GM21526 (cell line): ENCODE measurements at regions not wholly inside any gene's neighbourhood (a gene's known extent, or its start where the extent isn't known, plus 50 kb on each side); places are given as distances from the start of the nearest gene placed in this dataset.
"Not testable (repeated sequence)": the region's sequence is repeated elsewhere in the genome, so short reads cannot be mapped to it uniquely, and the experiment has no call there.

ENCODE experiments used
- ATAC-seq: cut with Tn5 transposase; IDR thresholded peaks from one replicate; pipeline ENCODE4 v1.9.1; 2021; ENCODE audit warnings: moderate library complexity; ENCODE audit not compliant: unreplicated experiment, low FRiP score

DNA sequence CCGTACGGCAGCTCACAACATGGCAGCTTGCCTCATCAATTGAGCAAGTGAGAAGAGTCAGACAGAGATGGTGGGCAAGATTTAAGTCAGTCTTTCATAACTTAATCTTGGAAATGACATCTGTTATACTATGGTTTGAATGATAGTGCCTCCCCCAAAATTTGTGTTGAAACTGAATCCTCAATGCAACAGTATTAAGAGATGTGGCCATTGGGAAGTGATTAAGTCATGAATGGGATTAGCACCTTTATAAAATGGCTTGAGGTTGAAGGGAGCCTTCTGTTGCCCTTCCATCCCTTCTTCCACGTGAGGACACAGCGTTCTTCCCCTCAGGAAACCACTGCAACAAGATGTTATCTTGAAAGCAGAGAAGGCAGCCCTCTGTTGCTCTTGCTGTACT lies 124.2 kb downstream of the C12orf75 start:
- ATAC-seq: no peak

- no peak for ATAC-seq
Observed at GRCh38 chr12:105455261-105455660, 124.8 kb downstream of the C12orf75 start.

DNA sequence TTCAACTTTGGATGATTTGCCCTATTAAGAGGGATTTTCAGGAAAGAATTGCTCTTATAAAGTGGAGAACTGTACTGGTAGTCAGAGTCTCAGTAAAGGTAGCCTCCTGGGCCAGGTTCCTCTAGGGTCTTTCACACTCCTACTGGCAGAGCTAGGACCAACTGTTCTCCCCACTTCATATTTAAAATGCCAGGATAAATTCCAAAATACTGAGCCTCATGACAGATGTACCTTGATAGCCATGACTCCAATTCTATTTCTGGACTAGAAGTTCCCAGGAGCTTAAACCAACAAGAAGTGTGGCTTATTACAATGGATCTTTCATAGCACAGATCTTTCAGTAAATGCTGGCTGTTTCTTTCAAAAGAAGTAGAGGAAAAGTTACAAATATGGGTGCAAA lies 126.5 kb downstream of the C12orf75 start:
- ATAC-seq: no peak

DNA sequence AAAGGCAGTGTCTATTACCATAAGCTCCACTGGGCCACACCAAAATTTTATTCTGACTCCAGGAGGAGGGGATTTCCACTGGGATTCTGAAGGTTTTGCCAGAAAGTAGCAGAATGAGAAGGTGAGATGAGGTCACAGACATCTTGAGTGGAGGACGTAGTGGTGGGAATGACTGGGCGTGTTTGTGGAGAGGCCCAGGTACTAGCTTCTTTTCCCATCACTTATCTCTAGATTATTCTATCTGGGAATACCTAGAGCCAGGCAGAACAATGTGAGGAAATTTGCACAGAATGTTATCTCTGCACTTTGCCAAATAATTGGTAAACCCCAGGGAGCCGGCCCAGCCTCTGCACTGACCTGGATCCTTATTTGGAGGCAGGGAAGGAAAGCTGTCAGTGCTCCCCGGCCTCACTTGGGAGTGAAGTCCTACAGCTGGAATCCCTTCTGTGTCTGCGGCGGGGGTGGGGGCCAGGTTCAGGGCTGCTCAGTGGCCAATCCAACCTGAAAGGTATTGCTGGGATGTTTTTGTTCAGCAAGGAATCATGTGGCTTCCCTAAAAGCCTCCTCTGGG lies 129.4 kb downstream of the C12orf75 start:
- no peak for ATAC-seq

DNA sequence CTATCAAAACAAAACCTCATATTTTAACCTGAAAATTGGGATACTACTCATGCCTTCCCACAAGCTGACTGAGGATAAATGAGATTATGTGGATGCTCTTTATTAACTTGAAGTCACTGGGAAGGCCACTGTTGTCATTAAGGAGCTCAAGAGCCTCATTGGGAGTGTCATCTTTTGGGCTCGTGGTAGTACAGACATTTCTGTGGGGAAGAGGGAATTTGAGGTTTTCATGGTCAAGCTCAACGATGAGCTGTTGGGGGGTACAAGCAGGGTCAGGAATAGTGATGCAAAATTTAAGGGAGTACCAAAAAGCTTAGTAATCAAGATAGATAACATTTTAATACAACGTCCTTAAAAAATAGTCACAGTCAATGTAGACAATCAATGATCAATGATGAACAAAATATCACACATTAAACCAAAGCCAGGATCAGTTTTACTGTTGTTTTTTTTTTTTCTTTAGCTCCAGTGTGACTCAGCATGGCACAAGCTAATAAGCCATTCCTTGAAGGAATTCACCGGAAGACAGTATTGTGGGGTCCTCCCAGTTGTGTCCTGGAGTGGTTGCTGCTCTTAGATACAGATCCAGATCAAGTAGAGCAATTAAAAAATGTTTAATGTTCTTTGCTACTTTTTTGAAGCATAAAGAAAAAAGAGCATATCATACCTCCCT lies 130.9 kb downstream of the C12orf75 start:
- no peak for ATAC-seq

DNA sequence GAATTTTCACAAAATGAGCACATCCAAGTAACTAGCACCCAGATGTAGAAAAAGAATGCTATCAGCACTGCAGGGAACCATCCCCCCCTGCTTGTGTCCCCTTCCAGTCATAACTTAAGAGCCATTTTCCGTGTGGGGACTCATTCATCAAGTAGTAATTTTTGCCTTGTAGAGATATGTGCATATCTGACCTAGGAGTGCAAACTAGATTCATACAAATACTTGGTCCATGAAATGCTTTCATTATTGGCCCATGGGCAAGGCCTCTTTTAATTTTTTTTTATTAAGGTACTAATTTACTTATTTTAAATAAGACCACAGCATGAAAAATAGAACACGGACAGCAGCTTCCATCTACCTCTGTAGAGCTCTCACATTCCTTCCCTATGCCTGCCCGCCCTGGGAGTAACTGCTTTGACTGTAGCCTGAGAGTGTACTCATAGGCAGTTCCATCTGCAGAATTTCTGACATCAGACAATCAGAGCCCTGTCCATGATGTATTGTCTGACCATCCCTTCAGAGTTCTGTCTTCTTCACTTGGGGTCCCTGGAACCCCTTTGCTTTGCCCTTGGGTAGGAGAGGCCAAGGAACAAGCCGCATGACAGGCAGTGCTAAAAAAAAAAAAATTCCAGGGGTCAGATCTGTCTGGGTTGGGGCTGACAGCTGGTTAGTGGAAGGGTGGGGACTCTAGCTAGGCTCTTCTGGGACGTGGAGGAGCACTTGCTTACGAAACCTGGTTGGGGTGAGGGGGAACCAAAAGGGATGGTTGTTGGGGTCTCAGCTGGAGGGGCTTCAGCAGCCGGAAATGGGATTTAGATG lies 131.7 kb downstream of the C12orf75 start:
- no peak for ATAC-seq

DNA sequence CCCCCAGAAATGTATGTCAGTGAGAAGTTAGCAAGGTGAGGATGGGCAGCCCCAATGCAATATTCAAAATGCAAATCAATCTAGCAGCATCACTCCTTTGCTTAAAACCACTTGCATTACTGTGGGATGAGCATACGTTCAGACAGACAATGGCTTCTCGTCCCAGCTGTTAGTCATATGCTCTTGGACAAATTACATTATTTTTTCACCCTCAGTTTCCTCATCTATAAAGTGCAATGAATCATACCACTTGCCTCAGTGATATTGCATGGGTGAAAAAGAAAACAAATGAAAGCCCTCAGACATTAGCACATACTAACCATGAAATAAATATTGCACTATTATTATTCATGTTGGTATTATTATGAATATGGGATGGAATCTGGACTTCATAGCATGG lies 132.3 kb downstream of the C12orf75 start:
- ATAC-seq: no peak

GRCh38 chr12:105464406-105464805 lies 133.9 kb downstream of the C12orf75 start:
- no peak for ATAC-seq

DNA sequence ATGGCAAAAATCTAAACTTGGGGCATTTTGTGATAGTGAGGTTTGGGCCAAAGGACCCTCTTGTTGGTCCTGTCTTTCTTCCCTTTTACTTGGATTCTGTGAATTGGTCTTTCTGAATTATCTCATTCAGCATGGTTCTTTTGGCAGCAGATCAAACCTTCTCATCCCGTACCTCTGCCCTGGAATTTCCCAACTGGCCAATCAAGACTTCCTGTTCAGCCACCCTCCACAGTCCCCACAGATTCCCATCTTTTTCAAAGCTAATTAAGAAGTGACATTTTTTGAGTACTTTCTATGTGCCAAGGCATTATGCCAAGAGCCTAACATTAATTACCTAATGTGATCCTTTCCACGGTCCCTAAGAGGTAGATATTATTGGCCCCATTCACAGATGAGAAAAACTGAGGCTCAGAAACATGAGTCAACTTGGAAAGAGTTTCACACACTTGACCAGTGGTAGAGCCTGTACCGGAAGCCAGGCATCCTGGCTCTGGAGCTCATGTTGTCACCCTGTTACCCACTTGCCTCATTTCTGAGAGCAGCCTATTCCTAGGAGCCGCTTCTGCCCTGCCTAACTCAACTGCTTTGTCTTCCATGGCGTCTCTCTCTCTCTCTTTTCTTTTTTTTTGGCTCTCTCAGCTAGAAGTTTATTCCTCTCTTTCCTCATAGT lies 135.9 kb downstream of the C12orf75 start:
- ATAC-seq: no peak

GRCh38 chr12:105466901-105467598 lies 136.6 kb downstream of the C12orf75 start:
- no peak for ATAC-seq

- no peak for ATAC-seq
Observed at GRCh38 chr12:105467710-105468366, 137.3 kb downstream of the C12orf75 start.

GRCh38 chr12:105468464-105468863 lies 138.0 kb downstream of the C12orf75 start:
- no peak for ATAC-seq

DNA sequence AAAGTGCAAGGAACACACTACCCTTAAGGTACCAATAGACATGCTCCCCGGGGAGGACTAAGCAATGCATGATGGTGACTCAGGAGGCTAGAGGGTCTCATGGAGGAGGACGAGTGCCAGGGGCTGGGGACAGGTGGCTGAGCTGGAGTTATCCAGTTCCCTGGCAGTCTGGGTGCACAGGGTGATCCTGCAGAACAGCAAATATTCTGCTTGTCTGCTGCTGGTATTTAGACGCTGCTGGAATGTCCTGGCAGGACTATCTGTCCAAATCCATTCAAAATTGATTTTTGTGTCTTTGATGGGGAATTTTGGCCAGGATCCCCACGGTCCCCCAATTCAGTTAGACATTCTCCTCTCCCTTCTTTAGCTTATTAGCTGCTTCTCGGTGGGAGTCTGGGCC lies 138.7 kb downstream of the C12orf75 start:
- ATAC-seq: no peak

DNA sequence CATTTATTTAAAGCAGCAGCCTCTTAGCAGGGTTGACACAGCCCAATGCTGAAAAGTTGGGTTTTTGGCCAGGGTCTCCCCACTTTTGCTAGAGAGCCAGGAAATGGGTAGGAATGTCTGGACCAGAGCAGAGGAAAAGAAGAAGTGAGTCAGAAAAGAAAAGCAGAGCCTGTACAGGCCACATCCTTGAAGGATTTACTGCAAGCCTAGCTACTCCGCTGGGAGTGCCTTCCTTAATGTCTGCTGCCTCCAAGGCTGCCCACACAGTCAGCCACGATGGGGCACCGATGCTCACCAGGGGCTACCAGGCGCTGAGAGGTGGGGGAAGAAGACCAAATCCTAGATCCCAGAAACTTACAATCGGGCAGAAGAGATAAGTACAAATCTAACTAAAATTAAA lies 139.2 kb downstream of the C12orf75 start:
- no peak for ATAC-seq

DNA sequence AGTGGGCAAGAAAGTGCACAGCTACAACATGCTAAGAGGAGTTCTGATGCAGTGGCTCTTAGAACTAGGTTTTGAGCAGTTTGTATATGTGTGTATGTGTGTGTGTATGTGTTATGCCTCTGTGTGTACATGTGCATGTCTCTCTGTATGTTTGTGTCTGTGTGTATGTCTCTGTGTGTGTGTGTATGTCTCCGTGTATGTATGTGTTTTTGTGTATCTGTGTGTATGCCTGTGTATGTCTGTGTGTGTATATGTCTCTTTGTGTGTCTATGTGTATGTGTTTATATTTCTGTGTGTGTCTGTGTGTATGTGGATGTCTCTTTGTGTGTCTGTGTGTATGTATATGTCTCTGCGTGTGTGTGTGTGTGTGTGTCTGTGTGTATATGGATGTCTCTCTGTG lies 139.6 kb downstream of the C12orf75 start:
- ATAC-seq: no peak

DNA sequence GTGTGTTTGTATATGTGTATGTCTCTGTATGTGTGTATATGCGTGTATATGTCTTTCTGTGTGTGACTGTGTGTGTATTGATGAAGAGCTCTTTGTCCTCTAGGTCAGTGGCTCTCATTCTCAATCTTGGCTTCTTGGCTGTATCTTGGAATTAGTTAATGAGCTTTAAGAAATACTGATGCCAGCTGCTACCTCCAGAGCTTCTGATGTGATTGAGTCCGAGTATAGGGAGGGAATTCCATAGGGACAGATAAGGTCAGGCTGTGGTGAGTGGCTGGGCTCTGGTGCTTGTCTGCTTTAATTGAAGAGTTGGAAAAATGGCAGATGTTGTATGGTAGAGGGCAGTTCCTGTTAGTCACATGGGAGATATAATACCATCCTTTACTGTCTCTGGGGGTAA lies 140.1 kb downstream of the C12orf75 start:
- ATAC-seq: no peak

- no peak for ATAC-seq
Observed at GRCh38 chr12:105474672-105475071, 144.2 kb downstream of the C12orf75 start.

- peak; percentile 72 for ATAC-seq
Observed at GRCh38 chr12:105476616-105477015, 146.1 kb downstream of the C12orf75 start.

- ATAC-seq: no peak
Observed at GRCh38 chr12:105477873-105478272, 147.4 kb downstream of the C12orf75 start.

DNA sequence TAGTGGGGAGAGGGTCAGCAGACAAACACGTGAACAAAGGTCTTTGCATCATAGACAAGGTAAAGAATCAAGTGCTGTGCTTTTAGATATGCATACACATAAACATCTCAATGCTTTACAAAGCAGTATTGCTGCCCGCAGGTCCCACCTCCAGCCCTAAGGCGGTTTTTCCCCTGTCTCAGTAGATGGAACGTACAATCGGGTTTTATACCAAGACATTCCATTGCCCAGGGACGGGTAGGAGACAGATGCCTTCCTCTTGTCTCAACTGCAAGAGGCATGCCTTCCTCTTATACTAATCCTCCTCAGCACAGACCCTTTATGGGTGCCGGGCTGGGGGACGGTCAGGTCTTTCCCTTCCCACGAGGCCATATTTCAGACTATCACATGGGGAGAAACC lies 148.3 kb downstream of the C12orf75 start:
- not testable (repeated sequence) for ATAC-seq
